ENCODE measurements at regions not wholly inside any gene's neighbourhood (a gene's known extent, or its start where the extent isn't known, plus 50 kb on each side); places are given as distances from the start of the nearest gene placed in this dataset.
"Not testable (repeated sequence)": the region's sequence is repeated elsewhere in the genome, so short reads cannot be mapped to it uniquely, and the experiment has no call there.

DNA sequence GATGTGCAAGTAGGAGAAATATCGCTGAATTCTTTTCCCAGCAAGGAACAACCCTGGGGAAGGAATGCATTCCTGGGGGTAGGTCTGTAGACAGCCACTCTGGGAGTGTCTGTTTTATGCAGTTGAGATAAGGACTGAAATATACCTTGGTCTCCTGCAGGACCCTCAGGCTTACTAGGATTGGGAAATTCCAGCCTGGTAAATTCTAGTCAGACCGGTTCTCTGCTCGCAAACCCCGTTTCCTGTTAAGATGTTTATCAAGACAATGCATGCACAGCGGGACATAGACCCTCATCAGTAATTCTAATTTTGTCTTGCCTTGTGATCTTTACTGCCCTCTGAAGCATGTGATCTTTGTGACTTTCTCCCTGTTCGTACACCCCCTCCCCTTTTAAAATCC lies 839.0 kb downstream of the REEP3 start:
- TF ChIP-seq POLR2AphosphoS5, POLR2A (IDR thresholded peaks at IDR 0.05; ENCODE audit: low read depth, low read length): not testable (repeated sequence)

Measured in GM12892 (cell line).